Chondrocyte (in vitro differentiated cells): ENCODE measurements at regions not wholly inside any gene's neighbourhood (a gene's known extent, or its start where the extent isn't known, plus 50 kb on each side); places are given as distances from the start of the nearest gene placed in this dataset.

Experiments
- DNase-seq: peaks from one replicate; pipeline ENCODE4 v3.0.0; 2021; ENCODE audit warnings: mixed read lengths, low spot score
- H3K27ac Mint-ChIP-seq: one replicate; pipeline ENCODE4 v1.8.0; 2021; ENCODE audit warnings: mild to moderate bottlenecking, moderate library complexity, mixed read lengths; ENCODE audit not compliant: unreplicated experiment
- H3K27me3 Mint-ChIP-seq: 2 replicates; pipeline ENCODE4 v1.8.0; 2021; ENCODE audit warnings: low read depth, mixed read lengths
- H3K36me3 Mint-ChIP-seq: 2 replicates; pipeline ENCODE4 v1.8.0; 2021; ENCODE audit warnings: low read depth, mixed read lengths
- H3K4me1 Mint-ChIP-seq: 2 replicates; pipeline ENCODE4 v1.8.0; 2021; ENCODE audit warnings: low read depth, mild to moderate bottlenecking, mixed read lengths
- H3K4me3 Mint-ChIP-seq: one replicate; pipeline ENCODE4 v1.8.0; 2021; ENCODE audit warnings: mild to moderate bottlenecking, moderate library complexity, mixed read lengths; ENCODE audit not compliant: unreplicated experiment
- H3K9me3 Mint-ChIP-seq: 2 replicates; pipeline ENCODE4 v1.8.0; 2021; ENCODE audit warnings: low read depth, mixed read lengths
- CTCF ChIP-seq: fragments of 200-600 bp; sonication (generic); IDR thresholded peaks from 2 replicates; pipeline ENCODE4 v1.5.0; 2021; ENCODE audit warnings: antibody characterized with exemption, mild to moderate bottlenecking, moderate library complexity

GRCh38 chr12:93978553-93978952 is 169.8 kb upstream of the PLXNC1 start:
- Mint-ChIP-seq H3K4me3 (no peak overlapping the region), H3K4me1 (peaks cover 8% of the 10 kb centered on the region), H3K27ac (no peak overlapping the region), H3K36me3 (no peaks in the 10 kb centered on the region), H3K9me3 (no peaks in the 10 kb centered on the region), H3K27me3 (no peaks in the 10 kb centered on the region)
- no peak for DNase-seq
- no peak for TF ChIP-seq CTCF

DNA sequence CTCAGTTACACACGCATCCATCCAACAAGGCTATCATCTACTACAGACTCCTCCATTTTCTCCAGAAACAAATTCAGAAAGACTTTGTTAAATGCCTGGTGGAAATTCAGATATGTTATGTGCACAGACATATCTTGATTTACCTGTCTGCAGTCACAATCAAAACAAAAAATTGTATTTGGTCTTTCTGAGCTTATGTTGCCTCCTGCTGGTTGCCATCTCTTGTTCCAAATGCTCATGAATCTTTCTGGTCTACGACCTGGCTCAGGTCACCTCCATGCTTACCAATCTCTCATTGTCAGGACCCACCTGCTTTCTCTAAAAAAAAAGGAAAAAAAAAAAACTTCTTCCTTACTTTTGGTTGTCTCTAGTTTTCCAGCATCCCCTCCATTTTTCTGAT is 169.2 kb upstream of the PLXNC1 start:
- no peak for DNase-seq
- Mint-ChIP-seq H3K4me1 (peaks cover 8% of the 10 kb centered on the region), H3K4me3 (no peak overlapping the region), H3K27me3 (no peaks in the 10 kb centered on the region), H3K9me3 (no peaks in the 10 kb centered on the region), H3K36me3 (no peaks in the 10 kb centered on the region), H3K27ac (no peak overlapping the region)
- peak; percentile 76 for TF ChIP-seq CTCF

- TF ChIP-seq CTCF, result no peak
- no peak for DNase-seq
- no peaks in the 10 kb centered on the region for H3K36me3 Mint-ChIP-seq
- H3K27ac Mint-ChIP-seq, result no peak overlapping the region
- H3K9me3 Mint-ChIP-seq, result no peaks in the 10 kb centered on the region
- no peak overlapping the region for H3K4me3 Mint-ChIP-seq
- H3K4me1 Mint-ChIP-seq, result peaks cover 8% of the 10 kb centered on the region
- no peaks in the 10 kb centered on the region for H3K27me3 Mint-ChIP-seq
Measured at GRCh38 chr12:93980711-93981110, 167.7 kb upstream of the PLXNC1 start.

DNA sequence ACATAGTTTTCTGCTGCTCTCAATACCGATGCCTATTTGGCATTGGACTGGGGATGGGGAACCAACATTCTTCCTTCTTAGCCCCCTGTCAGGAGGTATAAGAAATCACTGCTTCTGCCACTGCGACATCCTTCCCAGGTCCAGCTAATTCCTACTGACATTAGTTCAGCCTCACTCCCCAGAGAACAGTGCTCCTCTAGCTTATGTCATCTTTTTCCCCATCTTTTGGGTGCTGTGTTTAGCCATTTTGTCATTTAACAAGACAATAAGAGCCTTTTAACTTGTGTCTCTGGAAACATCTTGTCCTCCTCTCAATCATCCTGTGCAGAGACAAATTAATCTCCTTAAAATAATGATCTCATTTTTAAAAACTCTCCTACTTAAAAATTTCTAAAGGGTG is 167.0 kb upstream of the PLXNC1 start:
- H3K36me3 Mint-ChIP-seq, result no peaks in the 10 kb centered on the region
- H3K4me1 Mint-ChIP-seq, result peaks cover 8% of the 10 kb centered on the region

GRCh38 chr12:93982771-93983315 is 165.5 kb upstream of the PLXNC1 start:
- no peaks in the 10 kb centered on the region for H3K36me3 Mint-ChIP-seq
- TF ChIP-seq CTCF, result no peak
- H3K4me3 Mint-ChIP-seq, result no peak overlapping the region
- peaks cover 8% of the 10 kb centered on the region for H3K4me1 Mint-ChIP-seq
- no peaks in the 10 kb centered on the region for H3K27me3 Mint-ChIP-seq
- H3K27ac Mint-ChIP-seq, result peak overlapping the region; percentile 45
- DNase-seq, result no peak
- H3K9me3 Mint-ChIP-seq, result no peaks in the 10 kb centered on the region

More for the DNA sequence above, 167.0 kb upstream of the PLXNC1 start:
- Mint-ChIP-seq H3K9me3 (no peaks in the 10 kb centered on the region), H3K27ac (no peak overlapping the region), H3K27me3 (no peaks in the 10 kb centered on the region), H3K4me3 (no peak overlapping the region)
- TF ChIP-seq CTCF, result no peak
- DNase-seq, result no peak
